Left ventricle myocardium inferior (tissue), 1 donor: ENCODE measurements at regions not wholly inside any gene's neighbourhood (a gene's known extent, or its start where the extent isn't known, plus 50 kb on each side); places are given as distances from the start of the nearest gene placed in this dataset.
"Not testable (repeated sequence)": the region's sequence is repeated elsewhere in the genome, so short reads cannot be mapped to it uniquely, and the experiment has no call there.

Experiments
- DNase-seq: peaks from one replicate; pipeline ENCODE4 v3.0.0-alpha.2; 2020
- H3K27ac ChIP-seq: fragments of 200-600 bp; replicated peaks from 2 replicates; pipeline ENCODE4 v1.8.0; 2021
- H3K27me3 ChIP-seq: fragments of 200-600 bp; 2 replicates; pipeline ENCODE4 v1.8.0; 2021; ENCODE audit warnings: low read depth
- H3K36me3 ChIP-seq: fragments of 200-600 bp; 2 replicates; pipeline ENCODE4 v1.8.0; 2021
- H3K4me1 ChIP-seq: fragments of 200-600 bp; 2 replicates; pipeline ENCODE4 v1.8.0; 2021
- H3K4me3 ChIP-seq: fragments of 200-600 bp; 2 replicates; pipeline ENCODE4 v1.8.0; 2021; ENCODE audit warnings: mild to moderate bottlenecking, moderate library complexity
- H3K9me3 ChIP-seq: fragments of 200-600 bp; replicated peaks from 2 replicates; pipeline ENCODE4 v1.8.0; 2021
- CTCF ChIP-seq: fragments of 200-600 bp; IDR thresholded peaks from 2 replicates; pipeline ENCODE4 v1.8.0; 2021; ENCODE audit warnings: antibody characterized with exemption, mild to moderate bottlenecking, borderline replicate concordance
- intact Hi-C: fragments of 100-400 bp; cut with micrococcal nuclease; formaldehyde crosslinking; loops from one replicate; pipeline ENCODE4 v1.11.0; 2022
- donor health status: DM: no; HTN: yes; CAD: no; lungs with severe emphysema.

GRCh38 chr6:97347111-97347510, 64.1 kb upstream of the MMS22L start:
- TF ChIP-seq CTCF, result no peak
- DNase-seq, result no peak
- H3K9me3 ChIP-seq, result no peaks in the 10 kb centered on the region
- no peaks in the 10 kb centered on the region for H3K4me1 ChIP-seq
- intact Hi-C loops, result no loop called here
- no peaks in the 10 kb centered on the region for H3K27me3 ChIP-seq
- no peaks in the 10 kb centered on the region for H3K36me3 ChIP-seq
- no peak overlapping the region for H3K27ac ChIP-seq
- H3K4me3 ChIP-seq, result no peak overlapping the region

GRCh38 chr6:97361286-97361685, 78.3 kb upstream of the MMS22L start:
- no peaks in the 10 kb centered on the region for H3K4me1 ChIP-seq
- H3K36me3 ChIP-seq, result no peaks in the 10 kb centered on the region
- H3K9me3 ChIP-seq, result no peaks in the 10 kb centered on the region
- peaks cover 5% of the 10 kb centered on the region for H3K27me3 ChIP-seq
- no peak overlapping the region for H3K4me3 ChIP-seq
- intact Hi-C loops, result no loop called here
- DNase-seq, result no peak
- no peak for TF ChIP-seq CTCF
- no peak overlapping the region for H3K27ac ChIP-seq

- H3K4me1 ChIP-seq, result no peaks in the 10 kb centered on the region
- no peak for DNase-seq
- no peaks in the 10 kb centered on the region for H3K36me3 ChIP-seq
- no peaks in the 10 kb centered on the region for H3K9me3 ChIP-seq
- H3K4me3 ChIP-seq, result no peak overlapping the region
- H3K27ac ChIP-seq, result no peak overlapping the region
- intact Hi-C loops, result no loop called here
- no peaks in the 10 kb centered on the region for H3K27me3 ChIP-seq
- TF ChIP-seq CTCF, result no peak
Observed at GRCh38 chr6:97364327-97364726, 81.3 kb upstream of the MMS22L start.

GRCh38 chr6:97382071-97382470, 99.1 kb upstream of the MMS22L start:
- H3K36me3 ChIP-seq, H3K9me3 ChIP-seq, H3K27me3 ChIP-seq, H3K4me3 ChIP-seq, H3K27ac ChIP-seq, H3K4me1 ChIP-seq, DNase-seq, intact Hi-C loops: not testable (repeated sequence)

GRCh38 chr6:97392735-97393134, 109.7 kb upstream of the MMS22L start:
- no peaks in the 10 kb centered on the region for H3K36me3 ChIP-seq
- intact Hi-C loops, result loop anchor here (5.0 to 10.0 kb wide), 2 partner anchors 205 to 328 kb away; no protein-coding TSS in a partner anchor
- no peak for TF ChIP-seq CTCF

GRCh38 chr6:97394160-97394748, 111.2 kb upstream of the MMS22L start:
- Histone ChIP-seq H3K4me3 (no peak overlapping the region), H3K36me3 (no peaks in the 10 kb centered on the region), H3K4me1 (no peaks in the 10 kb centered on the region), H3K27me3 (no peaks in the 10 kb centered on the region), H3K9me3 (no peaks in the 10 kb centered on the region), H3K27ac (no peak overlapping the region)
- intact Hi-C loops, result loop anchor here (5.0 to 10.0 kb wide), 2 partner anchors 207 to 329 kb away; no protein-coding TSS in a partner anchor
- no peak for DNase-seq
- TF ChIP-seq CTCF, result peak; percentile 96

More at GRCh38 chr6:97392735-97393134, 109.7 kb upstream of the MMS22L start:
- no peak for DNase-seq
- Histone ChIP-seq H3K27ac (no peak overlapping the region), H3K9me3 (no peaks in the 10 kb centered on the region), H3K4me3 (no peak overlapping the region), H3K27me3 (no peaks in the 10 kb centered on the region), H3K4me1 (no peaks in the 10 kb centered on the region)
